ENCODE measurements at regions not wholly inside any gene's neighbourhood (a gene's known extent, or its start where the extent isn't known, plus 50 kb on each side); places are given as distances from the start of the nearest gene placed in this dataset.

- TF ChIP-seq, protein P1, sequence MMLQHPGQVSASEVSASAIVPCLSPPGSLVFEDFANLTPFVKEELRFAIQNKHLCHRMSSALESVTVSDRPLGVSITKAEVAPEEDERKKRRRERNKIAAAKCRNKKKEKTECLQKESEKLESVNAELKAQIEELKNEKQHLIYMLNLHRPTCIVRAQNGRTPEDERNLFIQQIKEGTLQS (CRISPR knock-in tag; conservative IDR thresholded peaks at IDR 0.05): no peak
- no peak for TF ChIP-seq CTCF (IDR thresholded peaks at IDR 0.05)
- no peak for TF ChIP-seq ZNF425 (CRISPR knock-in tag; conservative IDR thresholded peaks at IDR 0.05)
- TF ChIP-seq SP1 (CRISPR knock-in tag; conservative IDR thresholded peaks at IDR 0.05): peak; percentile 61; the same call in 1 of the 2 replicates
- no peak for TF ChIP-seq JUN (CRISPR knock-in tag; IDR thresholded peaks at IDR 0.05)
- TF ChIP-seq, protein P2, sequence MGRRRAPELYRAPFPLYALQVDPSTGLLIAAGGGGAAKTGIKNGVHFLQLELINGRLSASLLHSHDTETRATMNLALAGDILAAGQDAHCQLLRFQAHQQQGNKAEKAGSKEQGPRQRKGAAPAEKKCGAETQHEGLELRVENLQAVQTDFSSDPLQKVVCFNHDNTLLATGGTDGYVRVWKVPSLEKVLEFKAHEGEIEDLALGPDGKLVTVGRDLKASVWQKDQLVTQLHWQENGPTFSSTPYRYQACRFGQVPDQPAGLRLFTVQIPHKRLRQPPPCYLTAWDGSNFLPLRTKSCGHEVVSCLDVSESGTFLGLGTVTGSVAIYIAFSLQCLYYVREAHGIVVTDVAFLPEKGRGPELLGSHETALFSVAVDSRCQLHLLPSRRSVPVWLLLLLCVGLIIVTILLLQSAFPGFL (CRISPR knock-in tag; IDR thresholded peaks at IDR 0.05; ENCODE audit: borderline replicate concordance): no peak
- no peak for TF ChIP-seq ZNF396 (CRISPR knock-in tag; IDR thresholded peaks at IDR 0.05; ENCODE audit: borderline replicate concordance)
- TF ChIP-seq NR3C1 (CRISPR knock-in tag; conservative IDR thresholded peaks at IDR 0.05; ENCODE audit: low read depth): no peak
These were observed 130.0 kb downstream of the DLL1 start for GRCh38 chr6:170160628-170161611.

All from WTC11 (cell line).